Endothelial cell (in vitro differentiated cells): ENCODE measurements at regions not wholly inside any gene's neighbourhood (a gene's known extent, or its start where the extent isn't known, plus 50 kb on each side); places are given as distances from the start of the nearest gene placed in this dataset.

Source experiments
- DNase-seq: peaks from one replicate; pipeline ENCODE4 v3.0.0; 2021; ENCODE audit warnings: low spot score
- H3K27ac Mint-ChIP-seq: one replicate; pipeline ENCODE4 v1.8.0; 2021; ENCODE audit warnings: mixed read lengths, inconsistent platforms; ENCODE audit not compliant: unreplicated experiment
- H3K27me3 Mint-ChIP-seq: one replicate; pipeline ENCODE4 v1.8.0; 2021; ENCODE audit warnings: mild to moderate bottlenecking, moderate library complexity, mixed read lengths, inconsistent platforms; ENCODE audit not compliant: unreplicated experiment
- H3K36me3 Mint-ChIP-seq: one replicate; pipeline ENCODE4 v1.8.0; 2021; ENCODE audit warnings: mild to moderate bottlenecking, low read depth, mixed read lengths, inconsistent platforms; ENCODE audit not compliant: unreplicated experiment
- H3K4me1 Mint-ChIP-seq: one replicate; pipeline ENCODE4 v1.8.0; 2021; ENCODE audit warnings: mild to moderate bottlenecking, mixed read lengths, inconsistent platforms; ENCODE audit not compliant: unreplicated experiment
- H3K4me3 Mint-ChIP-seq: one replicate; pipeline ENCODE4 v1.8.0; 2021; ENCODE audit warnings: mild to moderate bottlenecking, mixed read lengths, inconsistent platforms; ENCODE audit not compliant: unreplicated experiment
- H3K9me3 Mint-ChIP-seq: one replicate; pipeline ENCODE4 v1.8.0; 2021; ENCODE audit warnings: mixed read lengths, inconsistent platforms; ENCODE audit not compliant: unreplicated experiment
- CTCF ChIP-seq: fragments of 200-600 bp; sonication (generic); IDR thresholded peaks from one replicate; pipeline ENCODE4 v1.5.0; 2021; ENCODE audit warnings: antibody characterized with exemption; ENCODE audit not compliant: unreplicated experiment

- no peaks in the 10 kb centered on the region for H3K36me3 Mint-ChIP-seq
- H3K4me3 Mint-ChIP-seq, result no peak overlapping the region
- no peak for DNase-seq
- H3K27ac Mint-ChIP-seq, result no peak overlapping the region
- no peak for TF ChIP-seq CTCF
- H3K9me3 Mint-ChIP-seq, result no peaks in the 10 kb centered on the region
- no peaks in the 10 kb centered on the region for H3K27me3 Mint-ChIP-seq
- H3K4me1 Mint-ChIP-seq, result peaks cover 7% of the 10 kb centered on the region
These were observed 539.2 kb downstream of the CDH26 start for GRCh38 chr20:60497298-60498035.

GRCh38 chr20:60500038-60500701 lies 541.9 kb downstream of the CDH26 start:
- Mint-ChIP-seq H3K4me1 (peaks cover 3% of the 10 kb centered on the region), H3K36me3 (no peaks in the 10 kb centered on the region)

GRCh38 chr20:60501048-60501447 lies 542.8 kb downstream of the CDH26 start:
- H3K27me3 Mint-ChIP-seq, result no peaks in the 10 kb centered on the region
- no peaks in the 10 kb centered on the region for H3K9me3 Mint-ChIP-seq
- H3K4me3 Mint-ChIP-seq, result no peak overlapping the region
- H3K27ac Mint-ChIP-seq, result no peak overlapping the region
- no peak for TF ChIP-seq CTCF
- no peak for DNase-seq
- no peaks in the 10 kb centered on the region for H3K36me3 Mint-ChIP-seq
- H3K4me1 Mint-ChIP-seq, result no peaks in the 10 kb centered on the region

More at GRCh38 chr20:60500038-60500701, 541.9 kb downstream of the CDH26 start:
- no peak for DNase-seq
- H3K4me3 Mint-ChIP-seq, result no peak overlapping the region
- no peaks in the 10 kb centered on the region for H3K9me3 Mint-ChIP-seq
- no peaks in the 10 kb centered on the region for H3K27me3 Mint-ChIP-seq
- TF ChIP-seq CTCF, result no peak
- no peak overlapping the region for H3K27ac Mint-ChIP-seq

GRCh38 chr20:60502881-60503280 lies 544.7 kb downstream of the CDH26 start:
- no peak for DNase-seq
- H3K27ac Mint-ChIP-seq, result no peak overlapping the region
- no peaks in the 10 kb centered on the region for H3K9me3 Mint-ChIP-seq
- no peaks in the 10 kb centered on the region for H3K4me1 Mint-ChIP-seq
- no peaks in the 10 kb centered on the region for H3K36me3 Mint-ChIP-seq
- no peak for TF ChIP-seq CTCF
- H3K4me3 Mint-ChIP-seq, result no peak overlapping the region
- H3K27me3 Mint-ChIP-seq, result no peaks in the 10 kb centered on the region

- Mint-ChIP-seq H3K4me3 (no peak overlapping the region), H3K4me1 (no peaks in the 10 kb centered on the region), H3K36me3 (no peaks in the 10 kb centered on the region), H3K27ac (no peak overlapping the region), H3K27me3 (no peaks in the 10 kb centered on the region), H3K9me3 (no peaks in the 10 kb centered on the region)
- DNase-seq, result no peak
- TF ChIP-seq CTCF, result no peak
These were observed 547.2 kb downstream of the CDH26 start for GRCh38 chr20:60505423-60505822.
